Activated naive CD4-positive, alpha-beta T cell (primary cell): ENCODE measurements at regions not wholly inside any gene's neighbourhood (a gene's known extent, or its start where the extent isn't known, plus 50 kb on each side); places are given as distances from the start of the nearest gene placed in this dataset.

ENCODE experiments used
- DNase-seq, 4 experiments: peaks; one replicate each; lab custom pipeline; 2025; lab: John Stamatoyannopoulos, UW

DNA sequence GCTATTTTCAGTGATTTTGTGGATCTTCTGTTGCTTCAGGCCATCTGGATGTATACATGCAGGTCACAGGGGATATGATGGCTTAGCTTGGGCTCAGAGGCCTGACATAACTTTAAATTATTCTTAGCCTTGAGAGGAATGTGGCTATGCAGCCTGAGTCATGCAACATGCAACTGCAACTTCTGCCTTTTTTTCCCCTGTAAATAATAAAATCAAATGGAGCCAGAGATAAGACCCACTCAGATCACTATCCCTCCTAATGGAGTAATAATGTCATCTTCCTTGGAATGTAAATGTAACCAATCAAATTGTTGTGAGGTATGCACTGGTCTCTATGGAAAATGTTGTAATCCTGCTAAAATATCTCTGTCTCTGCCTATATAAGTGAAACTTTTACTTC, 54.9 kb downstream of the MAGEB17 start:
- DNase-seq = no peak

DNA sequence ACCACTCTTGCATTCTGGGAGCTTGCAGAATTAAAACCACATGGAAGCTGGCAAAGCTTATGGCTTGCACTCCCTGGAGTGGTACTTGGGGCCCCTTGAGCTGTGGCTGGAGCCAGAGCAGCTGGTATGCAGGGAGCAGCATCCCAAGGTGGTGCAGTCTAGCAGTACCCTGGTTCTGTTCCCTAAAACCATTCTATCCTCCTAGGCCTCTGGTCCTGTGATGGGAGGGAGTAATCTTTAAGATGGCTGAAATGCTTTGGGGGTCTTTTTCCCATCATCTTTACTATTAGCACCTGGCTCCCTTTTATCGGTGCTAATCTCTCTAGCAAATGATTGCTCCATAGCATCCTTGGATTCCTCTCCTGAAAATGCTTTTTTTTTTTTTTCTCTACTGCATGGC, 56.1 kb downstream of the MAGEB17 start:
- DNase-seq = no peak

DNA sequence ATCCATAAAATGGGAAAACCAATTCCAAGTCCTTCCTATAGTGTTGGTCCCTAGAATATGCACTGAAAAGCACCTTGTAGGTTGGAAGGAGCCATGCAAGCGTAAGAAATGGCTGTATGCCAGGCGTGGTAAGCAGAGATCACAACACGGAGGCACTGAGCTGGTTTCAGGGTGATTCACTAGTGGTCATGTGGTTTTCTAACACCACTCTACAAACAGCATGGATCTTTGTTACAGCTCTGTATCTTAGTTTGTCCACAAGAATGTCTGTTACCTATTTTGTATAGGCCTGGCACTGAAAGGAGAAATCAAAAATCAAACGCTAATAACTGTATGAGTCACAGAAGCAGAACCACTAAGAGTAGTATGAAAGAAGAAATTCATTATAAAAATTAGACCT, 71.9 kb downstream of the MAGEB17 start:
- DNase-seq = no peak

DNA sequence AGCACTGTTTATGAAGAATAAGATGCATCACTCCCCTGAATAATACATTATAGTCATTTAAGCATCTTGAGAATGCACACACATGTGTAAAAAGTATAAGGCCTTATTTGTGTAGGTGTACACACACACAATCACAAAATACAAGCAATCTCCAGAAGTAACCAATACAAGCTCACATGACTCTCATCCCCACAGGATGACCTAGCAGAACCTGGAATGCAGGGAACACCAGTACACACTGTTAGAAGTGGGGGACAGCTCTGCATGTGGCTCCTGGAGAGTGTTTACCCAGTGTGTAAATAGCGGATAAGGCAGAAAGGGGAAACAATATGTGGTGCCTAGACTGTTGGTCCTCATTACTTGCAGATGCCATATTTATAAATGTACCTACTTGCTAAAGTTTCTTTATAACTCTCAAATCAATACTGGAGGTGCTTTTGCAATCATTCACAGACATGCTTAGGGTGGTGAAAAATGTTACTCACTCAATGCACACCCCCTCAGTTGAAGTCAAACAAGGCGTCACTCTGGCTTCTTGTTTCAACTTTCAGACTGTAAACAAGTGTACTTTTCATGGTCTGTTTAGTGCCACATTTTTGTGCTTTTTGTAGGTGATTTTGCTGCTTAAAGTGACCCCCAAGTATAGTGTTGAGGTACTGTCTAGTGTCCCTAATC, 73.1 kb downstream of the MAGEB17 start:
- no peak for DNase-seq

DNA sequence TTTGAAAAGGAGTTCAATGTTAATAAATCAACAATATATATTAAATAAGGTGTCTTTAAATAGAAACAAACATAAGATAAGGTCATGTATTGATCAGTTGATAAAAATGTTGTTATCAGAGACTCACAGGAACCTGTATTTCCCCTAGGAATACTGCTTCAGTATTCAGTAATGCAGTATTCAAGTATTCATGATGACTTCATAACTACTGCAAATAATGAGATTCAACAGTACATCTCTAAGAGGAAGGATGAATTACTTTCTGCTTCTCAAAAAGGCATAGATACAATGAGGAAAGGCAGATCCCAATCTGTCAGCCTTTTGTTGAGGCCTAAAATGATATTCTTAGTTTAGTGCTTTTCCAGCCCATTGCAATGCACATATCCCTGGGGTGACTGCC, 73.7 kb downstream of the MAGEB17 start:
- DNase-seq = no peak

DNA sequence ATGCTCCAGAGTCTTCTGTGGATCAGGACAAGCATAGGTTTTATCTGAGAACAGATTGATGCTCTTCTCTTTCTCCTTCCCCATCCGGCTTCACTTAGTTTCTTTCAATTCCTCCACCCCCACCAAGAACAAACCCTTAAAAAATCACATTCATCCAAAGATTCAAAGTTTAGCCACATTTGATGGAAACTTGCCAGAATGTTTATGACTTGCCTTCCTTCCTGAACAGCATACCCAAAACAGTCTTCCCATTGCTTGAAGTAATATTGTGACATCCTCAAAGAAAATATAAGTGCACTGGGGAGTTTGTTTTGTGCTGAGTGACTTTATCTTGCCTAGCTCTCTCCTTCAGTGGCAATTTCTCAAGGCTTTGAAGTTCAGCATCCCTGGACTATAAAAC, 83.0 kb downstream of the MAGEB17 start:
- DNase-seq = no peak

DNA sequence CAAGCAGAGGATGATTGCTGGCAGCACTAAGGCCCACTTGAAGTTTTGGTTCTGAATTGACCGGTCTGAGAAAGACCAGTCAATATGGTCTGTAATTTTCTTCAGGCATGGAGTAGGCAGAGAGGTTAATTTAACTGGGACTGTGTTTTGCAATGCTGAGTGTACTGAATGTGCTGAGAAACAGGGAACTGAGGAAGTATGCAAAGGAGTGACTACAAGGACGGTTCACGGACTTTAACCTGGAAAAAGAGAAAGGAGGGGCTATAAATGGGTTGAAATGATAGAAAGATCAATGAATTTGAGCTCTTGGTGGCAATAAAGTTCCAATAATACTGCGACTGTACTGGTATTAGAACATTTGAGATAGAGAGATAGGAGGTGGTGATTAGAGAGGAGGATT, 84.5 kb downstream of the MAGEB17 start:
- DNase-seq = no peak

DNA sequence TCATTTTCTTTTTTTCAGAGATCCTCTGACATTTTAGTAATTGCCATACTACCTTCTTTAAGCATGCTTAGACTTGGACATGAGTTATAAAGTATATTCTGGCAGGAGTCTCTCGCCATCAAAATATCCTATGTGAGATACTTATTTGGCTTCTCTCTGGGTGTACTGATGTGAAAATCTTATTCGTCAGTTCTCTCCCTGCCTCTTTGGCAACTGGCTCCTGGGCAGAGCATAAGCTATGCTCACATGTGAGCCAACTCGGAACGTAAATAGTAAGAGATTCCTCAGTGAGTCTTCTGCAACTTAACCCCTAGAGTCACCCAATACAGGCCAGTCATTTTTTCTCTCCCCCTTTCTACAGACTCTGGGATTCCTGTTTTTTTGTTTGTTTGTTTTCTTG, 91.6 kb downstream of the MAGEB17 start:
- no peak for DNase-seq

DNA sequence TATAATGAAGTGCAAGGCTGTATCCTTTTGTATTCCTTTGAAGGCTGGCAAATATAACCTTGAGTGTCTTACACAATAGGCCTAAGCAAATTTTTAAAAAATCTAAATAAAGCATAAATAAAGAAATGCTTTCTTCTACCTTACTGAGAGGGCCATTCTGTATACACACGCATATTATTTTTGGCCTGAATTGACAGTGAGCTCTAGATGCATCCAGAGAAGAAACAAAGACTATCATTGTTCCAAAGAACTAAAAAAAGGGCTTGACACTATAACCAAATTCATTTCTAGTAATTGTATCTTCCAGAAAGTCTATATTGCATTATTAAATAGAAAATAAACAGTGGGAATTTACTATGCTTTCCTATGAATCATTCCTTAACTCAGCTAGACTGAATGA, 100.2 kb downstream of the MAGEB17 start:
- no peak for DNase-seq

DNA sequence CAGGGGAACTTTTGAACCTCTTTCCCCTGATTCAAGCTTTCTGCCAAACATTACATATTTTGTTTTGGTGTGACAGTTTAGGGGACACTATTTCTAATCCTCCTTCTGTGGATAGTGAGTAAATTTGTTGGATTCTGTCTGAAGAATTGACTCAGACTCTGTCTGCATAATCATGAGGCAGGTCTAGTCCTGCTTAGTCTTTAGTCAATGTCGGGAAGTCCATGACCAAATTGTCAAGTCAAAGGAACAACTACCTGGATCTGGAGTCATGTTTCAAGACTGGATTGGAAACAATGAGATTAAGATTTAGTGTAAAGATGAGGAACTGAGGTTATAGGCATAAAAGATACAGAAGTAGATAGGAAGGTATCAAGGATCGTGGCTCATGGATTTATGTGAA, 100.9 kb downstream of the MAGEB17 start:
- no peak for DNase-seq

DNA sequence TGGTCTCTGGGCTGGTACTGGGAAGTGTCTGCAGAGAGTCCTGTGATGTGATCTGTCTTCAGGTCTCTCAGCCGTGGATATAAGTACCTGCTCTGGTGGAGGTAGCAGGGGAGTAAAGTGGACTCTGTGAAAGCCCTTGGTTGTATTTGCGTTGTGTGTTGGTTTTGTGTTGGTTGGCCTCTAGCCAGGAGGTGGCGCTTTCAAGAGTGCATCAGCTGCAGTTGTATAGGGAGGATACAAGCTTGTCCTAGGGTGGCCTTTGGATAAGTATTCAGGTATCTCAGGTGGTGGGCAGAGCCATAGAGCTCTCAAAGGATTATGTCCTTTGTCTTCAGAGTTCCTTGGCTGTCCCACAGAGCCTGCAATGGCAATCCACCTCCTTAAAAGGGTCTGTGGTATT, 111.6 kb downstream of the MAGEB17 start:
- no peak for DNase-seq

DNA sequence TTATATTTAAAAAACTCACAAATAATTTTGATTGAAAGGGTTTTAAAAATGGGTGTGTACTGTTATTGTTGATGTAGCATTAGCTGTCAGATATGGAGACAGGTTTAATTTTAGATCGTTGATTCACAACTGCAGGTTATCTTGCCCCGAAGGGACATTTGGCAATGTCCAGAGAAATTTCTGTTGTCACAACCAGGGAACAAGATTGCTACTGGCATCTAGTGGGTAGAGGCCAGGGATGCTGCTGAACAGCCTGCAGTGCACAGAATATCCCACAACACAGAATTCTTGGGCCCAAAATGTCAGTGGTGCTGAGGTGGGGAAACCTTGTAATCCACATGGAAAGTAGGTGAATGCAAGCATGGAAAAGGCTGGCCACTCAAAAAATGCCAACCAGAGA, 114.9 kb downstream of the MAGEB17 start:
- no peak for DNase-seq

DNA sequence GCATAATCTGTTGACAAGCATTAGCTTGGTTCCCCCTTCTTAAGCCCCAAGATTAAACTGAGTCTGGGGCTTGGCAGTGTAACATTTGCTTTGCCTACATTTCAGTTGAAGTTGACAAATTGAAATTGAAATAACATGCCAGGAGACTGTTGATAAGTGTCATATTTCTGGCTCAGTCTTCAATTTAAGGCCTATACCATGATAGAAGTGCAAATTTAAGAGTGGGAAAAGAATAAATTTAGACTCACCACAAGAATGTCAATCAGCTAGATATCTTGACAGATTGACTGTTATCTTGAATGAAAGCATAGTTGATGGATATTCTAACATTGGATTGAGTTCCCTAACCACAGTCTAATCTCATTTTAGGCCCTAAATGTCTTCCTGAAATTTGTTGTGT, 117.6 kb downstream of the MAGEB17 start:
- DNase-seq = no peak

DNA sequence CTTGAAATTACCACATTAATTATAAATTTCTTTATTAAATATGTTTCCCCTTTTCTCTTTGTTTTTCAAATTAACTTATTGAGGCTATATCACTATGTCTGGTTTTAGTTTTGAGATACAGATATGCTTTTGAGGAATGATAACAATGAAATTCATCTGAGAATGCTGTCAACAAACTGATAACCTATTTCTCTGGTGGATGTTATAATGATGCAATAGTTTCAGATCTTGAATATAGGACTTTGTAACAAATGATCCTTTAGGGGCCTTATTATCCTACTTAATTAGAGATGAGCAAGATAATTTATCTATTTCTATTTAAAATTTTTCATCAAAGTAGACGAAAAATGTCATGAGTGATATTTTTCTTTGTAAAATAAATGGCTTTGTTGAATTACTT, 123.7 kb downstream of the MAGEB17 start:
- DNase-seq = no peak

DNA sequence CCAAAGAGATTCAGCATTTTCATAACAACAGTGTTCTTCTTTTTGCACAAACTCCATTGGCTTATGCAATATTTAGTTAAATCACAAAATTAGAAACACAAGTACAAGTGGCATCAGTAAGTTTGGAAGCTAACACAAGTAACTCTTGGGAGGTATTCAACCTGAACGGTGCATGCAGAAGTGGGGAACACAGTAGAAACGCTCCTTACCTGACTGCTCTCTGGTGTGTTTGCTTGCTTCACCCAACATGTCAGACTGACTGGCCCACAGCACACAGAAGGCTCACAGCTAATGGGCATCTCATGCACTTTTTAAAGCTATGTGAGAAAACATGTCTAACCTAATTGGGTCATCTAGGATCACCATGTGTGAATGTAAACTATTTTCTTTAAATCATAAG, 133.6 kb downstream of the MAGEB17 start:
- DNase-seq = no peak

DNA sequence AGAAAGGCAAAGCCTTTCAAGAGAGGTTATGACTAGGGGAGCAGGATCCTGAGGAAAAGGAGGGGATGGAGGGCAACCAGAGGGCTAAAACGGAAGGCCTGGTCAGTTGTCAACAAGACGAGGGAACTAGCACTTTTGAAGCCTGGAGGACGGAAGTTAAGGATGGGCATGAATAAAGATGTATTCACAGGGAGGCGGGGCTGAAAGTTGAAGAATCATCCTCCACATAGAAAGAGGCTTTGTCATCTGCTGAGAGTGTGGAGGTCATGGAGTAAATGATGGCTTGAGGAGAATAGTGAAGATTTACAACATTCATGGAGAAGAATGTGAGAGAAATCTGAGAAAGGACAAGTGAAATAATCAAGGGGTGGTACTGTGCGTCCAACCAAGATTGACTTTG, 137.5 kb downstream of the MAGEB17 start:
- no peak for DNase-seq

DNA sequence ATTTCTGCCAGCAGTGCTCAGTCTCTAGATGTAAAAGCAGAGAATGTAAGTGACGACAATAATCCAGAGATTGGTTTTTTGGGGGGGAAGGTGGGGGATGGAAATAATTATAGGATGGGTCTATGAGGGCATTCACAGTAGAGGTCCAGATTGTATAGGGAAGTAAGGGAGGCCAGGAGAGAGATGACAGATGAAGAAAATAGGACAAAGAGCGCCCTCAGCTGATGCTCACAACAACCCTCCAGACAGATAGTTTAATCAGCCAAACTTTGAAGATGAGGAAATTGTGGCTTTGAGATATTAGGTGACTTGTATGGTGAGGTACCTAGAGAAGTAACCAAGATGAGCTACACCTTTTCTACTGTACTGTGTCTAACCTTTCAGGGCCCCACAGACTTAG, 137.9 kb downstream of the MAGEB17 start:
- DNase-seq = no peak

DNA sequence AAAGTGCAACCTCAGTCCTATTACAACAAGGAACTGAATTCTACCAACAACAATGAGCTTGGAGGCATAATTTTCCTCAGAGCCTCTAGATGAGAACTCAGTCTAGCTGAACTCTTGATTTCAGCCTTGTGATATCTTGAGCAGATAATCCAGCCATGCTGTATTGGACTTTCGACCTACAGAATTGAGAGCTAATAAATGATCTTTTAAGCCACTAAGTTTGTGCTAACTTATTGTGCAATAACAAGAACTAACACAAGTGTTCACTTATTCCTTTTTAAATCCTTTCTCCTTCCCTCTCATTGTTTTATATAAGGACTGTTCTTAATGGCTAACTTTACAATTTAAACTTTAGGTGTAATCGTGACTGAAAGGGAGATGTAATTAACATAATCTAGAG, 140.7 kb downstream of the MAGEB17 start:
- DNase-seq = no peak

DNA sequence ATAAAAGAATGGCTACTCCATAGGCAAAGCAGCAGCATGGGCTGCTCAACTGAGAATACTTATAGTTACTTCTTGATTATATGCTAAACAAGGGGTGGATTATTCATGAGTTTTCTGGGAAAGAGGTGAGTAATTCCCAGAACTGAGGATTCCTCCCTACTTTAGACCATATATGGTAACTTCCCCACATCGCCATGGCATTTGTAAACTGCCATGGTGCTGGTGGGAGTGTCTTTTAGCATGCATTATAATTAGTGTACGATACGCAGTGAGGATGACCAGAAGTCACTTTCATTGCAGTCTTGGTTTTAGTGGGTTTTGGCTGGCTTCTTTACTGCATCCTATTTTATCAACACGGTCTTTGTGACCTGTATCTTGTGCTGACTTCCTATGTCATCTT, 141.5 kb downstream of the MAGEB17 start:
- no peak for DNase-seq

DNA sequence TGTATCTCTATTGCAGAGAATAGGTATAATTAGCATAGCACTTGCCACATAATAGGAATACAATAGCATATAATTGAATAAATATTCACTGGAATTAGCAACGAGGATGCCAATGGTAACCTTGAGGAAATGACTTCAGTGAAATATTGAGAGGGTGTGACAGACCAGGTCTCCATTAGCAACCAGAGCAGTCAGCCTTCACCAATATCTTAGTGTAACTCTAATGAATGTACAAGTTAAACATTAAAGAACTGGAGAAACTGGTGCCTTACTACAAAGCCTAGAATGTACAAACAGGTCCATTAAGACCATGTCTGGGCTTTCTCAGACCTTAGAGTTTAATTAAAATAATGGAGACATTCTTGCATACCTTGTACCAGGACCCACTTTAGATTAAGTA, 143.0 kb downstream of the MAGEB17 start:
- no peak for DNase-seq

DNA sequence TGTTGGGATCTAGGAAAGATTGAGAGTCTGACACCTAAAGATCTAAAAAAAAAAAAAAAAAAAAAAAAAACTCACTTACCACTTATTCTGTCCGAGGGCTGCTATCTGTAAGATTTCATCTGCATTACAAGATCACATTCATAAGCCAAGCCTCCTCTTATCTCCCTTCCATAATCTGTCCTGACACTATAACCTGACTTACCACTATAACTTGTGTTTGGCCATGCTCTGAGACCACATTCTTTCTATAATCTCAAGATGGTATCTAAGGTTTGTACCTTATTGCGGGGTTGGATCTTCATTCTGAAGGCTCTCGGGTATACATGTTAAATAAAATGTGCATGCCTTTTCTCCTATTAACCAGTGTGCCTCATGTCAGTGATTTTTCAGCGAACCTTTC, 144.4 kb downstream of the MAGEB17 start:
- no peak for DNase-seq

DNA sequence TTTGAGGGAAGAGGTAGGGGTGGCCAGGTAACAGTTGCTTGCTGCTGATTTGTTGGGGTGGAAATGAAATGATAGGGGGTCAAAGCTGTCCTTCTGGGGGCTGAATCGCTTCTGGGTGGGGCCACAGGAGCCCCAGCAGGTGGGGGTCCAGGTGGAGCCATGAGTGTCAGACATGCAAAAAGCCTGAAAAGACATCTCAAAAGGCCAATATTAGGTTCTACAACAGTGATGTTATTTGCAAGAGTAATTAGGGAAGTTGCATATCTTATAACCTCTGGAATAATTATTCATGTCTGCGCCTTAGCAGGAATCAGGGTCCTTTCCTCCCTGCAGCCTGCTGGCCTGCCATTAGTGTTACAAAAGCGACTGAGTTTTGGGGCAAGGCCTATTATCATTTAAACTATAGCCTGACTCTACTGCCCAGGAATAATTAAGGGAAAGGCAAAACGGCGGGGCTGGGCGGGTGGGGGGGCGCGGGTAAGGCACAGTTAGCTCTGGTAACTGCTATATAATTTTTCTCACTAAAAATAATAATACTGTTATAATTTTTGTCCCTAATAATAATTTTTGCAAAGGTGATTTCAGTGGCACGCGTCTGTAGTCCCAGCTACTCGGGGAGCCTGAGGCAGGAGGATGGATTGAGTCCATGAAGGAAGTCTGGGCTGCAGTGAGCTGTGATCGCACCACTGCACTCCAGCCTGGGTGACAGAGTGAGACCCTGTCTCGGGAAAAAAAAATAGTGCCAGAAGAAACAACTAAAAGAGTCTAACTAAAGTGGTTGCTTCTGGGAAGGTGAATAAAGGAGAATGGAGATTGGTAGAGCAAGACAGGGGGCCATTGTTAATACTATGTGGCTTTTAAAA, 145.7 kb downstream of the MAGEB17 start:
- no peak for DNase-seq

DNA sequence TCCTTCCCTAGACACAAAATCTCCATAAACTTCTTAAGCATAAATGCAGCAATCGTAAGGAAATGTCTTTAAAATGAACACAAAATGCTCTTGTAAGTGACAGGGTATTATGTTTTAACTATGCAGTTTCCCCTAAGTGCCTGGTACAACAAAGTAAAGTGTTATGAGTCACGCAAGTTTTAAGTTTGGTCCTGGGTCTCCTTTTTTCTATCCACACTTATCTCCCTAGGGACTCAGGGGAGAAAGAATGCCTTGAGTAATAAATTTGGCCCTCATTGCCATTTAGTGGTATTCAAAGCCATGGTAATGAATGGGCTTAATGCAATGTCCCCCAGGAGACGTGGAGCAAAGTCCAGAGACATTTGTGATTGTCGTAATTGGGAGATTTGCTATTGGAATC, 149.1 kb downstream of the MAGEB17 start:
- no peak for DNase-seq

DNA sequence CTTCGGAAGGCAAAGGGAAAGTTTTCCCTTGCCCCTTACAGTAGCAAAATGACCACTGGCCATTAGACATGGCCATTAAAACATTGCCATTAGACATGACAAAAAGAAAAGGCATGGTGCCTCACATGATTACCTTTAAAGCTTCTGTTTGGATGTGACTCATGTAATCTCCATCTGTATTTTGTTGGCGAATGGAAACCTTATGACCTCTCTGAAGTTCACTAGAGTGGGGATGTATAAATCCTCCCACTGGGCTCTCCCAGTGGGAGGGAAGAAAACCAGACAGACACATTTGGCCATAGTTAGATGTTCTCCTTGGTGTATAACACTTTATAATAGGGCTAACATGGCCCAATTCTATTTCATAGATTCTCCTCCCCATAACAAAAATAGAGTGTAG, 152.6 kb downstream of the MAGEB17 start:
- DNase-seq = no peak
